ENCODE measurements at regions not wholly inside any gene's neighbourhood (a gene's known extent, or its start where the extent isn't known, plus 50 kb on each side); places are given as distances from the start of the nearest gene placed in this dataset.

- Histone ChIP-seq H3K79me1 (ENCODE audit: low read depth, low read length) (no peaks in the 10 kb centered on the region), H4K91ac (replicated peaks; ENCODE audit: insufficient read length, low read length) (no peak overlapping the region), H3K4me1 (replicated peaks in 1 of 4; ENCODE audit: control insufficient read depth in 3 of 4, insufficient read depth in 4 of 4, low read length in 3 of 4) (no peaks in the 10 kb centered on the region), H3K79me2 (ENCODE audit: control insufficient read depth in 1 of 2, insufficient read depth in 2 of 2, low read length in 2 of 2) (no peaks in the 10 kb centered on the region), H2AK5ac (ENCODE audit: low read depth, low read length) (no peak overlapping the region), H3K36me3 (ENCODE audit: control insufficient read depth in 2 of 4, insufficient read depth in 4 of 4, low read length in 3 of 4) (no peaks in the 10 kb centered on the region), H3K9me3 (ENCODE audit: insufficient read depth in 2 of 2, low read depth in 1 of 2, low read length in 1 of 2) (no peaks in the 10 kb centered on the region), H3K56ac (replicated peaks; ENCODE audit: insufficient read length, low read depth, low read length) (no peak overlapping the region), H2BK120ac (replicated peaks; ENCODE audit: low read depth, low read length) (no peak overlapping the region), H3K27me3 (replicated peaks in 1 of 4; ENCODE audit: control insufficient read depth in 3 of 4, extremely low read depth in 1 of 4, insufficient read depth in 3 of 4, low read length in 3 of 4) (no peaks in the 10 kb centered on the region), H3K9ac (replicated peaks in 1 of 4; ENCODE audit: extremely low read depth in 1 of 4, low read depth in 3 of 4, low read length in 3 of 4) (no peak overlapping the region), H2BK5ac (ENCODE audit: low read depth, low read length) (no peak overlapping the region), H4K20me1 (replicated peaks in 1 of 2; ENCODE audit: control insufficient read depth in 1 of 2, insufficient read depth in 2 of 2, low read length in 2 of 2) (no peaks in the 10 kb centered on the region), H3K4me3 (ENCODE audit: extremely low read depth in 1 of 4, insufficient read depth in 2 of 4, low read depth in 3 of 4, low read length in 4 of 4) (no peak overlapping the region), H3K23me2 (ENCODE audit: low read depth, low read length) (no peaks in the 10 kb centered on the region), H3K14ac (ENCODE audit: insufficient read length) (no peak overlapping the region), H4K8ac (ENCODE audit: extremely low read depth, insufficient read depth, low read length) (no peak overlapping the region), H2BK15ac (ENCODE audit: low read length) (no peak overlapping the region), H3K4ac (replicated peaks; ENCODE audit: insufficient read length, low read depth, low read length) (no peak overlapping the region), H2BK12ac (ENCODE audit: low read depth, low read length) (no peak overlapping the region), H3K18ac (ENCODE audit: extremely low read depth, low read length) (no peak overlapping the region), H3K4me2 (ENCODE audit: insufficient read depth in 1 of 2, low read depth in 2 of 2, low read length in 2 of 2) (no peak overlapping the region), H3K23ac (ENCODE audit: insufficient read length) (no peak overlapping the region), H2BK20ac (ENCODE audit: low read length) (no peak overlapping the region), H4K5ac (ENCODE audit: insufficient read length, low read depth, low read length) (no peak overlapping the region), H2AFZ (ENCODE audit: low read length) (no peak overlapping the region), H3K27ac (ENCODE audit: low read depth, low read length) (no peak overlapping the region)
- POLR2A ChIA-PET (ENCODE audit: partially characterized antibody): no interaction called here
- WGBS, 2 experiments (ENCODE audit: extremely low coverage in 1 of 2, insufficient coverage in 1 of 2, insufficient read length in 1 of 2, insufficient replicate concordance in 2 of 2, low coverage in 1 of 2, low lambda C conversion rate in 2 of 2, missing lambda C conversion rate in 1 of 2): 86% methylated on average over 2 of the region's 2 CpGs; no CpG with 5 or more reads in 1 of the 2 experiments
- FAIRE-seq (no peak), DNase-seq (ENCODE audit: low read depth in 1 of 2, low spot score in 2 of 2) (no peak)
- CTCF ChIA-PET (ENCODE audit: partially characterized antibody): interaction anchor here (0.6 to 1.8 kb wide), 3 partner anchors 35 to 168 kb away, joined by 3 to 7 read pairs (median 4); no protein-coding TSS in a partner anchor
- TF ChIP-seq FOSL1 (IDR thresholded peaks at IDR 0.05; ENCODE audit: insufficient read depth, low read depth, low read length) (no peak), RBBP5 (IDR thresholded peaks at IDR 0.05; ENCODE audit: borderline replicate concordance, low read depth, low read length) (no peak), ASH2L (IDR thresholded peaks at IDR 0.05; ENCODE audit: low read length) (no peak), CHD2 (IDR thresholded peaks at IDR 0.05; ENCODE audit: low read length) (no peak), TAF7 (optimal IDR thresholded peaks at IDR 0.05; ENCODE audit: borderline replicate concordance, low read depth, low read length) (no peak), NANOG (IDR thresholded peaks at IDR 0.05; ENCODE audit: insufficient read depth, low read depth, low read length, poor library complexity, severe bottlenecking) (no peak), EGR1 (IDR thresholded peaks at IDR 0.05; ENCODE audit: borderline replicate concordance, low read depth, low read length) (no peak), CTCF (IDR thresholded peaks at IDR 0.05; ENCODE audit: control extremely low read depth in 1 of 3, insufficient read depth in 1 of 3, low read depth in 1 of 3, low read length in 3 of 3) (no peak), HDAC6 (IDR thresholded peaks at IDR 0.05; ENCODE audit: low read depth, low read length) (no peak), SP4 (IDR thresholded peaks at IDR 0.05; ENCODE audit: low read length) (no peak), YY1 (IDR thresholded peaks at IDR 0.05; ENCODE audit: low read depth, low read length) (no peak), PHF8 (conservative IDR thresholded peaks at IDR 0.05; ENCODE audit: low read depth, low read length) (no peak), CREB1 (IDR thresholded peaks at IDR 0.05) (no peak)
These were observed 196.9 kb upstream of the PWP1 start for GRCh38 chr12:107488666-107489065.

Data from H1 (cell line).